HG03469 (cell line): ENCODE measurements at regions not wholly inside any gene's neighbourhood (a gene's known extent, or its start where the extent isn't known, plus 50 kb on each side); places are given as distances from the start of the nearest gene placed in this dataset.

Source experiments
- ATAC-seq: cut with Tn5 transposase; IDR thresholded peaks from one replicate; pipeline ENCODE4 v1.9.1; 2021; ENCODE audit warnings: mild to moderate bottlenecking, moderate library complexity, moderate number of reproducible peaks; ENCODE audit not compliant: unreplicated experiment

GRCh38 chr11:92692826-92693546, 276.5 kb upstream of the MTNR1B start:
- ATAC-seq: no peak

GRCh38 chr11:92696076-92696475, 273.4 kb upstream of the MTNR1B start:
- ATAC-seq: no peak

GRCh38 chr11:92697461-92698312, 271.8 kb upstream of the MTNR1B start:
- no peak for ATAC-seq

DNA sequence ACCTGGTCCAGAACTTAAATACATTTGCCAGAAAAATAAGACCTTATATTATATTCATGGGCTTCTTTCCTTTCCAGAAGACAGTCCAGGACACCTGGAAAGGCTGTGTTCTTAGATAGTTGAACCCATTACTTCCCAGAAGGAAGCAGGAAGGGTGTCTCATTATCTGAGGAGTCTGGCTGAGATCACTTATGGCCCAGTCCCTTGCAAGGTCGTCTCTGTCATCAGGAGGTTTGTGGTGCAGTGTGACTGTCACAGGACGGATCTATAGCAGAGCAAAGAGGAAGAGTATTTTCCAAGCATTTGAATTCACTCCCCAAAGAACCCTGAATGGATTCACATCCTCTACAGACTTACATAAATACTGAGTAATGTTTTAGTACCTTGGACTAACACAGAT, 270.7 kb upstream of the MTNR1B start:
- no peak for ATAC-seq

- ATAC-seq: no peak
These were observed 267.2 kb upstream of the MTNR1B start for GRCh38 chr11:92702037-92702804.

- no peak for ATAC-seq
These were observed 266.5 kb upstream of the MTNR1B start for GRCh38 chr11:92702805-92703448.

GRCh38 chr11:92703449-92703830, 266.0 kb upstream of the MTNR1B start:
- ATAC-seq: no peak

- no peak for ATAC-seq
These were observed 262.3 kb upstream of the MTNR1B start for GRCh38 chr11:92707173-92707619.

GRCh38 chr11:92707665-92708064, 261.8 kb upstream of the MTNR1B start:
- no peak for ATAC-seq

DNA sequence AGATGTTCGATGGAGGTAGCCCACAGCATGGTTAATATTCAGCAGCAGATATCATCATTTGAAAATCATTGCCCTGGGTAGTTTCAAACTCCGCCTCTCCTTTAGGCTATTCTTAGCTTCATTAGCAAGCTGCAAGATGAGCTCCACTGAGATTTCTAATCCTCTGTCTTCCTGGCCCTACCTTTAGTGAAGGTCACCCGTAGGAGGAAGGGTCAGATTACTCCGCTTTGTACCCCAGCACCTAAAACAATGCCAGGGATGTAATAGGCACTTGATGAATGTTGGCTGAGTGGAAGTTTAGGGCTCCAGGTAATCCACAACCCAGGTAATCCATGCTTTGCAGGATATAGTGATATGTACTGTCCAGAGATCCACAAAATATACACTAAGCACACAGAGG, 260.1 kb upstream of the MTNR1B start:
- ATAC-seq: no peak

GRCh38 chr11:92711926-92712325, 257.5 kb upstream of the MTNR1B start:
- no peak for ATAC-seq

DNA sequence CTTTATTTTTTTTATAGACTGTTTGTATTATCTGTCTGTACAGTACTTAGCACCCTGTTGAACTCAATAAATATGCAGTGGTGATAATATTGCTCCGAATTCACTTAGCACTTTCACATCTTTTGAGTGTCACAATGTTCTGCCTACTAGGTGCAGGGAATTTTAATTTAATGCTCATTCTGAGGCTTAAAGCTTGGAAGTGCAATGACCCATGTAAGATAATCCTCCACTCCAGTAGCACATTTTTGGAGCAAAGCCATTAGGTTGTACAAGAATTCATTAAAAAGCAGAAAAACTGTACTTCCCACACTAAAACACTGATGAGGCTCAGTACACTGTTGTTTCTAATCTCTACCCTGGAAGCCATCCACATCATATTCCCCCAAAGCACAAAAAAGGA, 255.3 kb upstream of the MTNR1B start:
- no peak for ATAC-seq

DNA sequence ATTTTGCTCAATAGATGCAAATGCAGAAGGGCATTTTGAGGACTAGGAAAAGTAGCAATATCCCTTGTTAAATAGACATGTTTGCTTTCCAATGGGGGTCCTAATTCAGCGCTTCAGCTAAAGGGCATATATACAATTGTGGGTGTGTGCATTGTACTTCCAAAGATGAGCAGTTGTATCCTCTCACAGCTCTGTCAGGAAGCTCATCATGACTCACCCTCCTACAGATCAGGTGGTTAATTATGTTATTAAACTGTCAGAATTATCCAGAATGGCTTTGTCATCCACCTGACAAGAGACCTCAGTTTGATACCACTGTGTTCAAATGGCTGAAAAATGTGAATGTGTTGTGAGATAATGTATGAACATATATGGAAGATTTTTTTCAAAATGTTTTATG, 252.2 kb upstream of the MTNR1B start:
- ATAC-seq: no peak

DNA sequence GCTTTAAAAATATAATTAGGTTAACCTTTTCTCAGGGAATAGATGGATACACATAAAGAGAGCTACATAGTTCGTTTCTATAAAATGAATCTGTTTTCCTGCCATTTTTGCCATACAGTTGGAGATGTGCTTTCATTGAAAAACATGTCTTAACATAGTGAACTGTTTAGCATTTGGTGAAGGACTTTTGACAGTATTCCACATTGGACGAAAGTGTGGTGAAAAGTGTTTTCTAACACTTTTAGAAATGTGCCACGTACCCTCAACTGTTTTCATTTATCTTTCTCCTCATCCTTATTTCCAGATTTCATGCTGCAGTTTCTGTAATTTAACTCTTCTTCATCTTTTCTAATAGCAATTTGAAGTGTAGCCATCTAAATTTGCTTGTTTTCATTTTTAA, 249.1 kb upstream of the MTNR1B start:
- no peak for ATAC-seq

GRCh38 chr11:92725352-92725751, 244.1 kb upstream of the MTNR1B start:
- ATAC-seq: no peak

DNA sequence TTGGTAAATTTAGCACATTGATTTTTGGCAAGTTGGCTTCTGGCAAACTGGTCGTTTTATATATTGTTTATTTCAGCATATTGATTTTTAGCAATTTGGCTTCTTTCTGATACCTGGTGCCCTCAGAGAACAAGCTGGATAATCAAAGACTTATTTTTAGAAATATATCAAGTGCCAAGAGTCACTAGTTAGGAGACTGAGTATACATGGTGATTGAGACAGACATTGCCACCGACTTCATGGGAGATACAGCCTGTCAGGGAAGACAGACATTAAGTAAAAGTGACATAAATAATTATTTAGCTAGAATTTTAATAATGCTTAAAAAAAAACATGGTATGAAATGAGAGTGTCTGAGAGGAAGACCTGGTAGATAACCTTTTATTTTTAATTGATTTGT, 242.3 kb upstream of the MTNR1B start:
- ATAC-seq: no peak

GRCh38 chr11:92727769-92728168, 241.7 kb upstream of the MTNR1B start:
- ATAC-seq: no peak

DNA sequence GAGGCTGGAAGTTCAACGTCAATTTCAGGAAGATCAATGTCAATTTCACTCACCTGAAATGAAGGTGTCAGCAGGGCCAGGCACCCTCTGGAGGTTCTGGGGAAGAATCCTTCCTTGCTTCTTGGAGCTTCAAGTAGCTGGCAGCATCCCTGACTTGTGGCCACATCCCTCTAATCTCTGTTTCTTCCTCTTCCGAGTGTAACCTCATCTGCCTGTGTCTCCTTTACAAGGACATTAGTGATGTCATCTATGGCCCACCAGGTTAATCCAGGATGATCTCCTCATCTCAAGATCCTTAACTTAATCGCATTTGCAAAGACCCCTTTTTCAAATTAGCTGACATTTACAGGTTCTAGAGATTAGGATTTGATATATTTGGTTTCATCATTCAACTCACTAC, 240.8 kb upstream of the MTNR1B start:
- no peak for ATAC-seq

GRCh38 chr11:92735039-92735438, 234.4 kb upstream of the MTNR1B start:
- no peak for ATAC-seq

GRCh38 chr11:92738276-92738675, 231.2 kb upstream of the MTNR1B start:
- no peak for ATAC-seq

DNA sequence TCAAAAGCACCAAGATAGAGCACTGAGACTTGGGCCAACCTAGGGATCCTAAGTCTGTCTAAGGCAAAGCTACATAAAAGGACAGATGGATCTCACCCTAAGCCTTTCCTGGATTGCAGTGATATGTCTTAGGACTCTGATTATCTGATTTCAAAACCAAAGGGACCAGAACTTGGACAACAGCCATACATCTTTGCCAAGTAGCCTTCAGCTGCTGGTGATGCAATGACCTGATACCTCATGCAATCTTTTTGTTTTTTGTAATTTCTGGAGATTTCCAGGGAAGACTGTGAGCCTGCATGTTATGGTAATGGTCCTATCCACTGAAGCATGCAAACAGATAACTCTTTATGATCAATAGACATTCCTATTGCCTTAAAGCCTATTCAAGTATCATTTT, 230.4 kb upstream of the MTNR1B start:
- no peak for ATAC-seq
